ENCODE measurements at regions not wholly inside any gene's neighbourhood (a gene's known extent, or its start where the extent isn't known, plus 50 kb on each side); places are given as distances from the start of the nearest gene placed in this dataset.

DNA sequence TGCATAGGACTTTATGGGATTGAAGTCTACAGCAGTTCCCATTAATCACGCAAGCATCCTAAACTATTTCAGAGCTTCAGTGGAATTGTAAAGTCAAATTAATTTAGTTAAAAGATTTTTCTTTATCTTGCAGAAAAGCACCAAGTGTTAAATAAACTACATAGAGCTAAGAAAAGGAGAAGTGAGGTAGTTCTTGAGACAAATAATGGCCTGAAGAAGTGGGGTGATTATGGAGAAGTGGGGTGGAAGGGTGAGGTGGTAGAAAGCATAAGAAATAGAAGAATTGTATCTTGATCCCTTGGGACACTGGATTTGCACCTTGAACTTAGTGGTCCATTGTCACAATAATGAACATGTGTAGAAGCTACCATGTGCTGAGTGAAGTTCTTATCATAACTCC is 121.7 kb upstream of the LINC00305 start:
- Histone ChIP-seq H3K4me1 (ENCODE audit: low read length) (no peaks in the 10 kb centered on the region), H3K27me3 (replicated peaks; ENCODE audit: insufficient read depth, low read length) (no peaks in the 10 kb centered on the region), H3K4me2 (ENCODE audit: low read depth, low read length) (no peak overlapping the region), H3K9ac (ENCODE audit: low read length) (no peak overlapping the region), H3K9me3 (replicated peaks; ENCODE audit: insufficient read depth, low read length) (no peaks in the 10 kb centered on the region), H2AFZ (ENCODE audit: low read length) (no peak overlapping the region), H3K9me2 (replicated peaks; ENCODE audit: insufficient read depth, low read length) (no peaks in the 10 kb centered on the region), H3K36me3 (replicated peaks; ENCODE audit: insufficient read depth, low read length) (no peaks in the 10 kb centered on the region), H3F3A (ENCODE audit: insufficient read depth, low read length) (no peaks in the 10 kb centered on the region), H3K79me2 (ENCODE audit: low read length) (no peaks in the 10 kb centered on the region), H3K27ac (ENCODE audit: low read length) (no peak overlapping the region), H3K4me3 (ENCODE audit: low read length) (no peak overlapping the region), H4K20me1 (ENCODE audit: insufficient read depth, low read length) (no peaks in the 10 kb centered on the region)
- TF ChIP-seq, protein P1, sequence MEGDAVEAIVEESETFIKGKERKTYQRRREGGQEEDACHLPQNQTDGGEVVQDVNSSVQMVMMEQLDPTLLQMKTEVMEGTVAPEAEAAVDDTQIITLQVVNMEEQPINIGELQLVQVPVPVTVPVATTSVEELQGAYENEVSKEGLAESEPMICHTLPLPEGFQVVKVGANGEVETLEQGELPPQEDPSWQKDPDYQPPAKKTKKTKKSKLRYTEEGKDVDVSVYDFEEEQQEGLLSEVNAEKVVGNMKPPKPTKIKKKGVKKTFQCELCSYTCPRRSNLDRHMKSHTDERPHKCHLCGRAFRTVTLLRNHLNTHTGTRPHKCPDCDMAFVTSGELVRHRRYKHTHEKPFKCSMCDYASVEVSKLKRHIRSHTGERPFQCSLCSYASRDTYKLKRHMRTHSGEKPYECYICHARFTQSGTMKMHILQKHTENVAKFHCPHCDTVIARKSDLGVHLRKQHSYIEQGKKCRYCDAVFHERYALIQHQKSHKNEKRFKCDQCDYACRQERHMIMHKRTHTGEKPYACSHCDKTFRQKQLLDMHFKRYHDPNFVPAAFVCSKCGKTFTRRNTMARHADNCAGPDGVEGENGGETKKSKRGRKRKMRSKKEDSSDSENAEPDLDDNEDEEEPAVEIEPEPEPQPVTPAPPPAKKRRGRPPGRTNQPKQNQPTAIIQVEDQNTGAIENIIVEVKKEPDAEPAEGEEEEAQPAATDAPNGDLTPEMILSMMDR (IDR thresholded peaks at IDR 0.05; ENCODE audit: low read length), result no peak
- TF ChIP-seq EZH2phosphoT487 (IDR thresholded peaks at IDR 0.05; ENCODE audit: low read length) (no peak), EZH2 (optimal IDR thresholded peaks at IDR 0.05; ENCODE audit: low read depth, low read length) (no peak)
- no peak for DNase-seq

DNA sequence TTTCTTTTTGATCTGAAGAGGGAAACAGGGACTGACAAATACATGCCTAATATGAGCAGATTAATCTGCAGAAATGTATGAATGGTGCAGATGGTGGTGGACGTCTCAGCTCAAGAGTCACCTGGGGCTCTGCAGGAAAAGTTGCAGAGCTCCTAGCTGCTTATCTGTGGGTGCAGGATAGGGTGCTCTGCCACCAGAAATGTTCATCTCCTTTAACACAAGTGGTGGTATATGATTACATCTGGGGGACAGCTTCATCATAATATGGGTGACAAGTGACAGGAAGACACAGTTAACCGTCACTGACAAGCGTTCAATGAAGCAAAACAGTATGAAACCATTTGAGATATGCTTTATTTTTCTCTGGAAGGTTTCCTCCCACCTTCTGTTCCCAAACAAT is 121.2 kb upstream of the LINC00305 start:
- no peaks in the 10 kb centered on the region for H3F3A ChIP-seq (ENCODE audit: insufficient read depth, low read length)
- H3K27ac ChIP-seq (ENCODE audit: low read length), result no peak overlapping the region
- H3K27me3 ChIP-seq (replicated peaks; ENCODE audit: insufficient read depth, low read length), result no peaks in the 10 kb centered on the region
- TF ChIP-seq EZH2phosphoT487 (IDR thresholded peaks at IDR 0.05; ENCODE audit: low read length), result no peak
- TF ChIP-seq, protein P1 (IDR thresholded peaks at IDR 0.05; ENCODE audit: low read length), result no peak
- no peak for TF ChIP-seq EZH2 (optimal IDR thresholded peaks at IDR 0.05; ENCODE audit: low read depth, low read length)
- no peaks in the 10 kb centered on the region for H3K9me2 ChIP-seq (replicated peaks; ENCODE audit: insufficient read depth, low read length)
- no peak overlapping the region for H3K4me2 ChIP-seq (ENCODE audit: low read depth, low read length)
- H4K20me1 ChIP-seq (ENCODE audit: insufficient read depth, low read length), result no peaks in the 10 kb centered on the region
- no peaks in the 10 kb centered on the region for H3K4me1 ChIP-seq (ENCODE audit: low read length)
- no peak overlapping the region for H2AFZ ChIP-seq (ENCODE audit: low read length)
- H3K9me3 ChIP-seq (replicated peaks; ENCODE audit: insufficient read depth, low read length), result no peaks in the 10 kb centered on the region
- H3K79me2 ChIP-seq (ENCODE audit: low read length), result no peaks in the 10 kb centered on the region
- H3K4me3 ChIP-seq (ENCODE audit: low read length), result no peak overlapping the region
- no peaks in the 10 kb centered on the region for H3K36me3 ChIP-seq (replicated peaks; ENCODE audit: insufficient read depth, low read length)
- DNase-seq, result no peak
- no peak overlapping the region for H3K9ac ChIP-seq (ENCODE audit: low read length)

DNA sequence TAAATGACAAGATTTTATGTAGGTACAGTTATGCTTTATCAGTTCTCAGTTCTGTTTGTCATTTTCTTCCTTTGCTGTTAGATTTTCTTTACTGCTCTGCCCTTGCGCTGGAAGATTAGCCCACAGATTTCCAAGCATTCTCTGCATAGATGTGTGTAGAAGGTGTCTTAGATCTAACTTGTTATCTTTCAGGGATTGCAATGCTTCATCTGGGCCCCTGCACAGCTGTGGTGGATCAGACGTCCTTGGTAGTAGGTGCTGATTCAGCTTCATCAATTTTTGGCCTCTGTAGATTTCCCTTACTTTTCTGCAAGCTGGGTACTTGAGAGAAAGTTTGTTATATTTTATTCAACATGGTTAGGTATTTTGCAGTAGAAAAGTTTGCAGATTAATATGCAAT is 115.3 kb upstream of the LINC00305 start:
- H3K36me3 ChIP-seq (replicated peaks; ENCODE audit: insufficient read depth, low read length), result no peaks in the 10 kb centered on the region
- H2AFZ ChIP-seq (ENCODE audit: low read length), result no peak overlapping the region
- H3K9me3 ChIP-seq (replicated peaks; ENCODE audit: insufficient read depth, low read length), result no peaks in the 10 kb centered on the region
- TF ChIP-seq, protein P1 (IDR thresholded peaks at IDR 0.05; ENCODE audit: low read length), result no peak
- TF ChIP-seq EZH2 (optimal IDR thresholded peaks at IDR 0.05; ENCODE audit: low read depth, low read length) (no peak), EZH2phosphoT487 (IDR thresholded peaks at IDR 0.05; ENCODE audit: low read length) (no peak)
- H3K4me1 ChIP-seq (ENCODE audit: low read length), result 0 out of 2 replicates have a peak, but pooled peaks cover 5% of the 10 kb centered on the region
- DNase-seq, result no peak
- H4K20me1 ChIP-seq (ENCODE audit: insufficient read depth, low read length), result no peaks in the 10 kb centered on the region
- no peaks in the 10 kb centered on the region for H3F3A ChIP-seq (ENCODE audit: insufficient read depth, low read length)
- no peaks in the 10 kb centered on the region for H3K79me2 ChIP-seq (ENCODE audit: low read length)
- H3K9me2 ChIP-seq (replicated peaks; ENCODE audit: insufficient read depth, low read length), result no peaks in the 10 kb centered on the region
- H3K27ac ChIP-seq (ENCODE audit: low read length), result no peak overlapping the region
- H3K4me2 ChIP-seq (ENCODE audit: low read depth, low read length), result no peak overlapping the region
- H3K4me3 ChIP-seq (ENCODE audit: low read length), result no peak overlapping the region
- H3K9ac ChIP-seq (ENCODE audit: low read length), result no peak overlapping the region
- no peaks in the 10 kb centered on the region for H3K27me3 ChIP-seq (replicated peaks; ENCODE audit: insufficient read depth, low read length)

Measured in MM.1S (cell line).